ENCODE measurements at regions not wholly inside any gene's neighbourhood (a gene's known extent, or its start where the extent isn't known, plus 50 kb on each side); places are given as distances from the start of the nearest gene placed in this dataset.

DNA sequence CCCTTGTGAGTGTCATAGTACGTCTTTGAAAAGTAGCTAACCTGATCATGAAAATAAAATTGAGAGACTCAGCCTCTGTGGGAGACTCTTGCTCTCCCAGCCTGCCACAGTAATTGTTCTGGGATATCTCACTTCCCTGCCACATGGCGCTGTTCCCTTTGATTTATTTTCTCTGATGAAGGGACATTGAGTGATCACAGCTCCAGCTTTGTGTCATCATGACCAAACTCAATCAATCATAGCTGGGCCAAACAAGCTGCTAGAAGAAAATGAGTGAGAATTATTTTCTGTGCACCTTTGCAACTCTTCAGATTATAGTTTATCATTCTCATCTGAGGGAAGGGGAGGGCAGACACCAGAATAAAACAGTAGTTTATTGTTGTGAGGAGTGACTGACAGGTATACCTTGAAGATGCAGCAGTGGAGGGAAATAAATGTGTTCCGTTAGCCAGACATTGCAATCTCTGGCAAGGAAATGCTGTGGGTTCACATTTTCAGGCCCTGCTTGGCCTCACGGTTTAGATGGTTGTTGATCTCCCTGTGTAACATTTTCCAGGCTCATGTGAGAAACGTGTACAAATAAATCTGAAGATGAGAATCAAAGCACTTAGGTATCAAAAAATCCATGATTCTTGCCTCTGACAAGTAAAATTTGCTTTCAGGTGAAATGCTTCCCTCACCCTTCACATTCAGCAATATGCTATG is 174.7 kb upstream of the FBXL17 start (continued):
- TF ChIP-seq SMC3 (IDR thresholded peaks at IDR 0.05; ENCODE audit: borderline replicate concordance, low read length) (no peak), RFX5 (IDR thresholded peaks at IDR 0.05; ENCODE audit: low read depth, low read length) (no peak), NR2C2 (IDR thresholded peaks at IDR 0.05; ENCODE audit: borderline replicate concordance, control insufficient read depth, insufficient read length, low read depth) (no peak), RAD51 (IDR thresholded peaks at IDR 0.05) (no peak), IKZF2 (IDR thresholded peaks at IDR 0.05) (no peak), MXI1 (IDR thresholded peaks at IDR 0.05; ENCODE audit: low read depth, low read length) (no peak), TCF3 (IDR thresholded peaks at IDR 0.05; ENCODE audit: borderline replicate concordance, insufficient read depth, low read depth, low read length) (no peak)
- TF ChIP-seq, protein P1, sequence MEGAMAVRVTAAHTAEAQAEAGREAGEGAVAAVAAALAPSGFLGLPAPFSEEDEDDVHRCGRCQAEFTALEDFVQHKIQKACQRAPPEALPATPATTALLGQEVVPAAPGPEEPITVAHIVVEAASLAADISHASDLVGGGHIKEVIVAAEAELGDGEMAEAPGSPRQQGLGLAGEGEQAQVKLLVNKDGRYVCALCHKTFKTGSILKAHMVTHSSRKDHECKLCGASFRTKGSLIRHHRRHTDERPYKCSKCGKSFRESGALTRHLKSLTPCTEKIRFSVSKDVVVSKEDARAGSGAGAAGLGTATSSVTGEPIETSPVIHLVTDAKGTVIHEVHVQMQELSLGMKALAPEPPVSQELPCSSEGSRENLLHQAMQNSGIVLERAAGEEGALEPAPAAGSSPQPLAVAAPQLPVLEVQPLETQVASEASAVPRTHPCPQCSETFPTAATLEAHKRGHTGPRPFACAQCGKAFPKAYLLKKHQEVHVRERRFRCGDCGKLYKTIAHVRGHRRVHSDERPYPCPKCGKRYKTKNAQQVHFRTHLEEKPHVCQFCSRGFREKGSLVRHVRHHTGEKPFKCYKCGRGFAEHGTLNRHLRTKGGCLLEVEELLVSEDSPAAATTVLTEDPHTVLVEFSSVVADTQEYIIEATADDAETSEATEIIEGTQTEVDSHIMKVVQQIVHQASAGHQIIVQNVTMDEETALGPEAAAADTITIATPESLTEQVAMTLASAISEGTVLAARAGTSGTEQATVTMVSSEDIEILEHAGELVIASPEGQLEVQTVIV (IDR thresholded peaks at IDR 0.05; ENCODE audit: borderline replicate concordance, partially characterized antibody): no peak
- TF ChIP-seq, protein P2, sequence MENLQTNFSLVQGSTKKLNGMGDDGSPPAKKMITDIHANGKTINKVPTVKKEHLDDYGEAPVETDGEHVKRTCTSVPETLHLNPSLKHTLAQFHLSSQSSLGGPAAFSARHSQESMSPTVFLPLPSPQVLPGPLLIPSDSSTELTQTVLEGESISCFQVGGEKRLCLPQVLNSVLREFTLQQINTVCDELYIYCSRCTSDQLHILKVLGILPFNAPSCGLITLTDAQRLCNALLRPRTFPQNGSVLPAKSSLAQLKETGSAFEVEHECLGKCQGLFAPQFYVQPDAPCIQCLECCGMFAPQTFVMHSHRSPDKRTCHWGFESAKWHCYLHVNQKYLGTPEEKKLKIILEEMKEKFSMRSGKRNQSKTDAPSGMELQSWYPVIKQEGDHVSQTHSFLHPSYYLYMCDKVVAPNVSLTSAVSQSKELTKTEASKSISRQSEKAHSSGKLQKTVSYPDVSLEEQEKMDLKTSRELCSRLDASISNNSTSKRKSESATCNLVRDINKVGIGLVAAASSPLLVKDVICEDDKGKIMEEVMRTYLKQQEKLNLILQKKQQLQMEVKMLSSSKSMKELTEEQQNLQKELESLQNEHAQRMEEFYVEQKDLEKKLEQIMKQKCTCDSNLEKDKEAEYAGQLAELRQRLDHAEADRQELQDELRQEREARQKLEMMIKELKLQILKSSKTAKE (IDR thresholded peaks at IDR 0.05; ENCODE audit: low read depth, poor library complexity, severe bottlenecking): no peak

Measured in GM12878 (cell line).